ENCODE measurements at regions not wholly inside any gene's neighbourhood (a gene's known extent, or its start where the extent isn't known, plus 50 kb on each side); places are given as distances from the start of the nearest gene placed in this dataset.

DNA sequence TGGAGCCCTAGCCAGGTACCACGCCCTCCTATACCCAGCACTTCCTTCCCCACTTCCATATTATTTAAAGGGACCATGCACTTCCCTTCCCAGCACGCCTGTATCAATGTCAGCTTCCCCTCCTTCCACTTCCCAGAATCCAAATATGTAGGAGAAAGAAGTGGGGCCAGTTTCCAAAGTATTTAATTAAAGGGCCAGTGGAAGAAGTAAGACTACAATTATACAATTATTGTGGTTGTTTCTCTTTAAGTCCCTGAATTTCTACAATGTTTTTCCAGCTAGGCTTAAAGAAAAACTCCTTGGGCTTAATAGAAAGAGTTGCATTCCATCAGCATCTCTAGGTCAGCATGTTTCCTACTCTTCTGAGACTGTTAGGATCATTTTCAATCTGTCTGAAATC is 515.8 kb downstream of the PREX1 start:
- no peaks in the 10 kb centered on the region for H3K36me3 ChIP-seq
- TF ChIP-seq, protein P1, sequence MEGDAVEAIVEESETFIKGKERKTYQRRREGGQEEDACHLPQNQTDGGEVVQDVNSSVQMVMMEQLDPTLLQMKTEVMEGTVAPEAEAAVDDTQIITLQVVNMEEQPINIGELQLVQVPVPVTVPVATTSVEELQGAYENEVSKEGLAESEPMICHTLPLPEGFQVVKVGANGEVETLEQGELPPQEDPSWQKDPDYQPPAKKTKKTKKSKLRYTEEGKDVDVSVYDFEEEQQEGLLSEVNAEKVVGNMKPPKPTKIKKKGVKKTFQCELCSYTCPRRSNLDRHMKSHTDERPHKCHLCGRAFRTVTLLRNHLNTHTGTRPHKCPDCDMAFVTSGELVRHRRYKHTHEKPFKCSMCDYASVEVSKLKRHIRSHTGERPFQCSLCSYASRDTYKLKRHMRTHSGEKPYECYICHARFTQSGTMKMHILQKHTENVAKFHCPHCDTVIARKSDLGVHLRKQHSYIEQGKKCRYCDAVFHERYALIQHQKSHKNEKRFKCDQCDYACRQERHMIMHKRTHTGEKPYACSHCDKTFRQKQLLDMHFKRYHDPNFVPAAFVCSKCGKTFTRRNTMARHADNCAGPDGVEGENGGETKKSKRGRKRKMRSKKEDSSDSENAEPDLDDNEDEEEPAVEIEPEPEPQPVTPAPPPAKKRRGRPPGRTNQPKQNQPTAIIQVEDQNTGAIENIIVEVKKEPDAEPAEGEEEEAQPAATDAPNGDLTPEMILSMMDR (IDR thresholded peaks at IDR 0.05; ENCODE audit: low read depth, low read length) = no peak
- no peak for DNase-seq (ENCODE audit: low read depth in 1 of 2, low spot score in 1 of 2)
- no peak overlapping the region for H3K27ac ChIP-seq
- H3K9me3 ChIP-seq (ENCODE audit: low read depth) = no peaks in the 10 kb centered on the region
- H3K4me3 ChIP-seq = no peak overlapping the region
- H3K27me3 ChIP-seq = no peaks in the 10 kb centered on the region
- no peaks in the 10 kb centered on the region for H3K4me1 ChIP-seq (ENCODE audit: low read depth)

DNA sequence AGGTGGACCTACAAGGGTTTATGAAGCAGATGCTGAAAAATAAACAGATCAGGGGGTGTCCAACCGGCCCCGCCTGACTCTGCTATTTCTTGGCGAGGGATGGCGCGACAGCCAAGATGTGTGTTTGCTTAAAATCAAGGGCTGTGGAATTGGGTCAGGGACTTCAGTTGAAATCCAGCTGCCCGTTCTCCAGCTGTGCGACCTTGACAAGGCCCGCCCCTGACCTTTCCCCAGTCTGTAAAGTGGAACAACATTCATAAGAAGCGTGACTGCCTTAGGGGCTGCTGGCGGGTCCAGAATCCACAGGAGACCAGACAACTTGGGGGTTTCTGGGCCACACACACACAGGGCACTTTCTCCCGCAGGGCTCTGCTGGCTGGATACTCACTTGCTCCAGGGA is 517.5 kb downstream of the PREX1 start:
- no peak overlapping the region for H3K4me3 ChIP-seq
- DNase-seq (ENCODE audit: low read depth in 1 of 2, low spot score in 1 of 2) = no peak
- H3K27ac ChIP-seq = no peak overlapping the region
- H3K9me3 ChIP-seq (ENCODE audit: low read depth) = no peaks in the 10 kb centered on the region
- TF ChIP-seq, protein P1 (IDR thresholded peaks at IDR 0.05; ENCODE audit: low read depth, low read length) = no peak
- no peaks in the 10 kb centered on the region for H3K27me3 ChIP-seq
- H3K36me3 ChIP-seq = no peaks in the 10 kb centered on the region
- no peaks in the 10 kb centered on the region for H3K4me1 ChIP-seq (ENCODE audit: low read depth)

DNA sequence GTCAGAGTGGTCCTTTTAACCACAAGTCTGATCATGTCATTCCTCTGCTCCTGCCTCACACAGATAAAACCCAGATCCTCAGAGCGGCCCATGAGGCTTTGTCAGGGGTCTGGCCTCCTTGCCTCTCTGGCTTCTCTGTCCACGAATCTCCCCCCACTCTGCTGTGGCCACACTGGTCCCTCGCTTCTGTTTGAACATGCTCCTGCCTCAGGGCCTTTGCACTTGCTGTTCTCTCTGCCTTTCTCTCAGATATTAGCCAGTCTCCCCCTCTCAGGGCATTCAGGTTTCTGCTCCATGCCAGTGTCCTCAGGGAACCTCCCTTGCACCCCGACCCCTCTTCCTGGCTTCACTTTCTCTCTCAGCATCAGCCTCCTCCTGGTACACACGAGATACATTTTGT is 518.5 kb downstream of the PREX1 start:
- no peak for DNase-seq (ENCODE audit: low read depth in 1 of 2, low spot score in 1 of 2)
- TF ChIP-seq, protein P1 (IDR thresholded peaks at IDR 0.05; ENCODE audit: low read depth, low read length) = no peak
- Histone ChIP-seq H3K27me3 (no peaks in the 10 kb centered on the region), H3K36me3 (no peaks in the 10 kb centered on the region), H3K27ac (no peak overlapping the region), H3K9me3 (ENCODE audit: low read depth) (no peaks in the 10 kb centered on the region), H3K4me1 (ENCODE audit: low read depth) (no peaks in the 10 kb centered on the region), H3K4me3 (no peak overlapping the region)

DNA sequence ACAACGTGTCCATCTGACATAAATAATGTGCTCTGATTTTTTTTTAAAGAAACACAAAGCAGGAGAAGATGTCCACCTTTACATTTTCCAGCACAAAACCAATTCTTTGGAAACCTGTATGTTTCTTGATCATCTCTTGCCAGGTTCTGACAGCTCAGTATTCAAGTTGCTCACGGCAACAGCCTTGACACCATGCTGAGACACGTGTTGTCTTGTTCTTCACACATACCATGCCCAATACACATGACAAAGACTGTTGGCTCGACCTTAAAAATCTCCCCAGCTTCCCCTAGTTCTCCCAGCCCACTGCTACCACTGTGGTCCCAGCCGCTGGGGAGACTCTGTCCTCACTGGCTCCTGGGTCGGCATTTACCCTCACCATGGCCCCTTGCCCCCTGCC is 518.9 kb downstream of the PREX1 start:
- H3K4me1 ChIP-seq (ENCODE audit: low read depth) = no peaks in the 10 kb centered on the region
- H3K27me3 ChIP-seq = no peaks in the 10 kb centered on the region
- DNase-seq (ENCODE audit: low read depth in 1 of 2, low spot score in 1 of 2) = no peak
- no peaks in the 10 kb centered on the region for H3K36me3 ChIP-seq
- H3K4me3 ChIP-seq = no peak overlapping the region
- no peak overlapping the region for H3K27ac ChIP-seq
- H3K9me3 ChIP-seq (ENCODE audit: low read depth) = no peaks in the 10 kb centered on the region
- TF ChIP-seq, protein P1 (IDR thresholded peaks at IDR 0.05; ENCODE audit: low read depth, low read length) = no peak

DNA sequence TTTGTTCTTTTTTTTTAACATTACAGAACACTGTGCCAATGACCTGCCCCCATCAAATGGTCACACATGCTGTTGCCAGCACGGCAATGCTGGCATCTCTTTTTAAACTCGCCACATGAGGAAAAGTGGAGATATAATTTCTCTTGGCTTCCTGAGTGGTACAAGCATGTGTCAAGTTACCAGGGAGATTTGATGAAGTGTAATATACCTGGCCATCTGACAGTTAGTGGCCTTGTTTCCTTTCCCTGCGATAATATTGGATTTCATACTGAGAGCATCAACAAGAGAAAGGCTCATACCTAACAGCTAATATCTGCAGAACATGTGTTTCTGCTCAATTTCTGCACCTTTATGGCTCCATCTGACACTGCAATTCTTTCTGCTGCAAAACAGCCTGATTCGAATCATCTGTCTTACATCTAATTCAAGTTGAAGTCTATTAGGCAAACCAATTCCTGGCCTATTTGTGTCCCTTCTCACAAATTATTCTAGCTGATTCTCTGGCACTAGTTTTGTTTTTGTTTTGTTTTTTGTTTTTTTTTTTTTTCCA is 519.5 kb downstream of the PREX1 start:
- no peak overlapping the region for H3K27ac ChIP-seq
- TF ChIP-seq, protein P1 (IDR thresholded peaks at IDR 0.05; ENCODE audit: low read depth, low read length) = no peak
- DNase-seq (ENCODE audit: low read depth in 1 of 2, low spot score in 1 of 2) = no peak
- no peak overlapping the region for H3K4me3 ChIP-seq
- no peaks in the 10 kb centered on the region for H3K4me1 ChIP-seq (ENCODE audit: low read depth)
- H3K9me3 ChIP-seq (ENCODE audit: low read depth) = no peaks in the 10 kb centered on the region
- H3K36me3 ChIP-seq = no peaks in the 10 kb centered on the region
- no peaks in the 10 kb centered on the region for H3K27me3 ChIP-seq

GRCh38 chr20:48307277-48307676 is 520.5 kb downstream of the PREX1 start:
- Histone ChIP-seq H3K9me3 (ENCODE audit: low read depth) (no peaks in the 10 kb centered on the region), H3K4me1 (ENCODE audit: low read depth) (no peaks in the 10 kb centered on the region), H3K4me3 (no peak overlapping the region), H3K27me3 (no peaks in the 10 kb centered on the region), H3K36me3 (no peaks in the 10 kb centered on the region), H3K27ac (no peak overlapping the region)
- DNase-seq (ENCODE audit: low read depth in 1 of 2, low spot score in 1 of 2) = no peak
- TF ChIP-seq, protein P1 (IDR thresholded peaks at IDR 0.05; ENCODE audit: low read depth, low read length) = no peak
